ENCODE measurements at regions not wholly inside any gene's neighbourhood (a gene's known extent, or its start where the extent isn't known, plus 50 kb on each side); places are given as distances from the start of the nearest gene placed in this dataset.
A peak's percentile ranks its signal among the peaks of the same experiment; 100 is the strongest.

DNA sequence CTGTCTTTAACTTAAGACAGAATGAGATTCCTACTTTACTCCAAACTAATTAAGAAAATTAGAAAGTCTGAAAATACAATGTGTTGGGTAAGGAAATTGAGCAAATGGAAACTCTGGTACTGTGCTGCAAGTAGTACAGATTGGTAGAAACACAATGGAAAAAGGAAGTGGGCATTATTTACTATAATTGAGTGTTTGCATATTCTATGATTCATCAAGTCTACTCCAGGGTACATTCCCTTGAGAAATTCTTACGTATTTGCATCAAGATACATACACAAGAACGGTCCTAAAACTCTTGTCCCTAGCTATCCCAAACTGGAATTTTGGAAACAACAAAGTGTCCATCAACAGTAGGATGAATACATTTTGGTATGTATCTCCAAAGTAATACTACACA is 123.5 kb upstream of the TARS1 start:
- Histone ChIP-seq H2AFZ (ENCODE audit: low read depth, low read length) (no peak overlapping the region), H3K9me3 (ENCODE audit: insufficient read depth, low read depth, low read length) (no peaks in the 10 kb centered on the region), H4K20me1 (ENCODE audit: insufficient read depth, low read length) (no peaks in the 10 kb centered on the region), H3K79me2 (ENCODE audit: insufficient read depth, low read length) (no peaks in the 10 kb centered on the region), H3K4me3 (ENCODE audit: insufficient read depth, low read depth, low read length) (no peak overlapping the region), H3K9ac (ENCODE audit: low read length) (no peak overlapping the region), H3K4me2 (ENCODE audit: low read length) (no peak overlapping the region), H3K27me3 (ENCODE audit: insufficient read depth, low read length) (no peaks in the 10 kb centered on the region), H3K4me1 (ENCODE audit: insufficient read depth, low read length) (peaks cover 30% of the 10 kb centered on the region), H3K27ac (ENCODE audit: low read depth, low read length) (no peak overlapping the region), H3K36me3 (ENCODE audit: insufficient read depth, low read length) (no peaks in the 10 kb centered on the region)
- H3K27ac Mint-ChIP-seq (ENCODE audit: unreplicated experiment): no peak overlapping the region
- no peaks in the 10 kb centered on the region for H3K9me3 Mint-ChIP-seq (ENCODE audit: unreplicated experiment)
- no peaks in the 10 kb centered on the region for H3K27me3 Mint-ChIP-seq (ENCODE audit: low read depth, unreplicated experiment)
- peak; percentile 45 for DNase-seq (ENCODE audit: low read depth)
- H3K4me3 Mint-ChIP-seq (ENCODE audit: unreplicated experiment): no peak overlapping the region
- H3K36me3 Mint-ChIP-seq (ENCODE audit: low read depth, unreplicated experiment): no peaks in the 10 kb centered on the region
- TF ChIP-seq, protein P1, sequence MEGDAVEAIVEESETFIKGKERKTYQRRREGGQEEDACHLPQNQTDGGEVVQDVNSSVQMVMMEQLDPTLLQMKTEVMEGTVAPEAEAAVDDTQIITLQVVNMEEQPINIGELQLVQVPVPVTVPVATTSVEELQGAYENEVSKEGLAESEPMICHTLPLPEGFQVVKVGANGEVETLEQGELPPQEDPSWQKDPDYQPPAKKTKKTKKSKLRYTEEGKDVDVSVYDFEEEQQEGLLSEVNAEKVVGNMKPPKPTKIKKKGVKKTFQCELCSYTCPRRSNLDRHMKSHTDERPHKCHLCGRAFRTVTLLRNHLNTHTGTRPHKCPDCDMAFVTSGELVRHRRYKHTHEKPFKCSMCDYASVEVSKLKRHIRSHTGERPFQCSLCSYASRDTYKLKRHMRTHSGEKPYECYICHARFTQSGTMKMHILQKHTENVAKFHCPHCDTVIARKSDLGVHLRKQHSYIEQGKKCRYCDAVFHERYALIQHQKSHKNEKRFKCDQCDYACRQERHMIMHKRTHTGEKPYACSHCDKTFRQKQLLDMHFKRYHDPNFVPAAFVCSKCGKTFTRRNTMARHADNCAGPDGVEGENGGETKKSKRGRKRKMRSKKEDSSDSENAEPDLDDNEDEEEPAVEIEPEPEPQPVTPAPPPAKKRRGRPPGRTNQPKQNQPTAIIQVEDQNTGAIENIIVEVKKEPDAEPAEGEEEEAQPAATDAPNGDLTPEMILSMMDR (IDR thresholded peaks at IDR 0.05; ENCODE audit: insufficient read depth, low read depth, low read length): no peak
- TF ChIP-seq EZH2 (IDR thresholded peaks at IDR 0.05; ENCODE audit: insufficient read depth, low read length): no peak
- peaks cover 2% of the 10 kb centered on the region for H3K4me1 Mint-ChIP-seq (ENCODE audit: low read depth, unreplicated experiment)
- peak; percentile 77 for FAIRE-seq

DNA sequence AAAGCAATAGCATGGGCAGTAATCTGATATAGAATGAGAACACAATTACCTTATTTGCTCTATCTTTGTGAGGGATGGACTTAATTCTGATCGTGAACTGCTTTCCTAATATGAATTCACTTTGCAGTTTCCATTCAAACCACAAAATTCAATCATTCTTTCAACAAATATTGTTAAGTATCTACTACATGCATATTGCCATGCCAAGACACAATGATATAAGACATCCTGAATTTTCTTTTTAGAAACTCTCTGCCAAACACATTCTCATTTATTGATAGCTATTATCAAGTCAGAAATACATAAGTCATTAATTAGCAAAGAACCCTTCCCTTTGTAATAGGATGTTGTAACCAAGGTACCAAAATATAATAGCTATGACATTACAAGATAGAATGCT is 121.6 kb upstream of the TARS1 start:
- Histone ChIP-seq H3K4me2 (ENCODE audit: low read length) (no peak overlapping the region), H3K4me1 (ENCODE audit: insufficient read depth, low read length) (peaks cover 19% of the 10 kb centered on the region), H4K20me1 (ENCODE audit: insufficient read depth, low read length) (no peaks in the 10 kb centered on the region), H3K79me2 (ENCODE audit: insufficient read depth, low read length) (no peaks in the 10 kb centered on the region), H2AFZ (ENCODE audit: low read depth, low read length) (no peak overlapping the region), H3K9me3 (ENCODE audit: insufficient read depth, low read depth, low read length) (no peaks in the 10 kb centered on the region), H3K4me3 (ENCODE audit: insufficient read depth, low read depth, low read length) (no peak overlapping the region), H3K36me3 (ENCODE audit: insufficient read depth, low read length) (no peaks in the 10 kb centered on the region), H3K27ac (ENCODE audit: low read depth, low read length) (no peak overlapping the region), H3K27me3 (ENCODE audit: insufficient read depth, low read length) (no peaks in the 10 kb centered on the region), H3K9ac (ENCODE audit: low read length) (no peak overlapping the region)
- FAIRE-seq (no peak), DNase-seq (ENCODE audit: low read depth) (peak; percentile 28)
- H3K4me3 Mint-ChIP-seq (ENCODE audit: unreplicated experiment): no peak overlapping the region
- H3K9me3 Mint-ChIP-seq (ENCODE audit: unreplicated experiment): no peaks in the 10 kb centered on the region
- no peak overlapping the region for H3K27ac Mint-ChIP-seq (ENCODE audit: unreplicated experiment)
- no peaks in the 10 kb centered on the region for H3K36me3 Mint-ChIP-seq (ENCODE audit: low read depth, unreplicated experiment)
- no peaks in the 10 kb centered on the region for H3K27me3 Mint-ChIP-seq (ENCODE audit: low read depth, unreplicated experiment)
- H3K4me1 Mint-ChIP-seq (ENCODE audit: low read depth, unreplicated experiment): no peaks in the 10 kb centered on the region
- TF ChIP-seq, protein P1 (IDR thresholded peaks at IDR 0.05; ENCODE audit: insufficient read depth, low read depth, low read length): no peak
- TF ChIP-seq EZH2 (IDR thresholded peaks at IDR 0.05; ENCODE audit: insufficient read depth, low read length): no peak

DNA sequence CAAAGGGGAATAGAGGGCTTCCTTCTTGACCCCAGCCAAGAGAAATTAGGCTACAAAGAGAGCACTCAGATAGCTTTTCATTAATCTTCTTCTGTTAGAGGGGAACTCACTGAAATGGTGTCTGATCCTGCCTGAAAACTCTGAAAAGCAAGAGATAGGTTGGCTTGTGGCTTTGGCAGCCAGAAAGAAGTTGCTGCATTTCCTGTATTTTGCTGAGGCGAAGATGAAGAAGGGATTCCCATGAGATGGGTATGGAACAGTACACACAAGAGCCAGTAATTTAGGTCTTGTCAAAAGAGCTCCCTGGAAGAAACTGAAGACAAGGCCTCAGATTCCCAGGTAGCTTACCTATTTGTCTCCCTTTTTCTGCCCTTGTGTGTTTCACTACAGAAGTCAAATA is 120.9 kb upstream of the TARS1 start:
- Mint-ChIP-seq H3K27ac (ENCODE audit: unreplicated experiment) (no peak overlapping the region), H3K27me3 (ENCODE audit: low read depth, unreplicated experiment) (no peaks in the 10 kb centered on the region), H3K4me1 (ENCODE audit: low read depth, unreplicated experiment) (no peaks in the 10 kb centered on the region), H3K4me3 (ENCODE audit: unreplicated experiment) (no peak overlapping the region), H3K9me3 (ENCODE audit: unreplicated experiment) (no peaks in the 10 kb centered on the region), H3K36me3 (ENCODE audit: low read depth, unreplicated experiment) (no peaks in the 10 kb centered on the region)
- Histone ChIP-seq H3K36me3 (ENCODE audit: insufficient read depth, low read length) (no peaks in the 10 kb centered on the region), H3K79me2 (ENCODE audit: insufficient read depth, low read length) (no peaks in the 10 kb centered on the region), H3K4me2 (ENCODE audit: low read length) (no peak overlapping the region), H2AFZ (ENCODE audit: low read depth, low read length) (peak overlapping the region; percentile 37), H3K4me3 (ENCODE audit: insufficient read depth, low read depth, low read length) (no peak overlapping the region), H4K20me1 (ENCODE audit: insufficient read depth, low read length) (no peaks in the 10 kb centered on the region), H3K4me1 (ENCODE audit: insufficient read depth, low read length) (peaks cover 19% of the 10 kb centered on the region), H3K9ac (ENCODE audit: low read length) (peak overlapping the region; percentile 15), H3K27ac (ENCODE audit: low read depth, low read length) (peak overlapping the region; percentile 95), H3K9me3 (ENCODE audit: insufficient read depth, low read depth, low read length) (no peaks in the 10 kb centered on the region), H3K27me3 (ENCODE audit: insufficient read depth, low read length) (no peaks in the 10 kb centered on the region)
- DNase-seq (ENCODE audit: low read depth): peak; percentile 64
- no peak for FAIRE-seq
- TF ChIP-seq EZH2 (IDR thresholded peaks at IDR 0.05; ENCODE audit: insufficient read depth, low read length): no peak
- TF ChIP-seq, protein P1 (IDR thresholded peaks at IDR 0.05; ENCODE audit: insufficient read depth, low read depth, low read length): no peak
